Umbilical cord (tissue), 1 donor: ENCODE measurements at regions not wholly inside any gene's neighbourhood (a gene's known extent, or its start where the extent isn't known, plus 50 kb on each side); places are given as distances from the start of the nearest gene placed in this dataset.

ENCODE experiments used
- DNase-seq: peaks from one replicate; pipeline ENCODE4 v3.0.0-alpha.2; 2015; ENCODE audit warnings: low spot score

- no peak for DNase-seq
Observed at GRCh38 chr4:137635108-137635507, 102.8 kb upstream of the PCDH18 start.

GRCh38 chr4:137632842-137633241, 100.5 kb upstream of the PCDH18 start:
- no peak for DNase-seq

- no peak for DNase-seq
Observed at GRCh38 chr4:137631605-137632004, 99.3 kb upstream of the PCDH18 start.

GRCh38 chr4:137630252-137630651, 98.0 kb upstream of the PCDH18 start:
- DNase-seq, result no peak

GRCh38 chr4:137627739-137628460, 95.6 kb upstream of the PCDH18 start:
- no peak for DNase-seq

GRCh38 chr4:137626942-137627738, 94.8 kb upstream of the PCDH18 start:
- DNase-seq, result no peak

GRCh38 chr4:137623013-137623412, 90.7 kb upstream of the PCDH18 start:
- DNase-seq, result no peak

- no peak for DNase-seq
Observed at GRCh38 chr4:137621056-137621455, 88.8 kb upstream of the PCDH18 start.

- DNase-seq, result no peak
Observed at GRCh38 chr4:137614491-137614890, 82.2 kb upstream of the PCDH18 start.

- no peak for DNase-seq
Observed at GRCh38 chr4:137611998-137612700, 79.9 kb upstream of the PCDH18 start.

GRCh38 chr4:137610960-137611359, 78.7 kb upstream of the PCDH18 start:
- DNase-seq, result no peak

GRCh38 chr4:137609718-137610430, 77.6 kb upstream of the PCDH18 start:
- peak; percentile 69 for DNase-seq

GRCh38 chr4:137608085-137608484, 75.8 kb upstream of the PCDH18 start:
- DNase-seq, result no peak

- DNase-seq, result peak; percentile 72
Observed at GRCh38 chr4:137602436-137602835, 70.1 kb upstream of the PCDH18 start.

GRCh38 chr4:137601934-137602333, 69.6 kb upstream of the PCDH18 start:
- peak; percentile 75 for DNase-seq

- no peak for DNase-seq
Observed at GRCh38 chr4:137599734-137600133, 67.4 kb upstream of the PCDH18 start.

- no peak for DNase-seq
Observed at GRCh38 chr4:137597752-137598430, 65.6 kb upstream of the PCDH18 start.

- no peak for DNase-seq
Observed at GRCh38 chr4:137587796-137588195, 55.5 kb upstream of the PCDH18 start.

GRCh38 chr4:137583671-137584070, 51.4 kb upstream of the PCDH18 start:
- DNase-seq, result no peak
